ENCODE measurements at regions not wholly inside any gene's neighbourhood (a gene's known extent, or its start where the extent isn't known, plus 50 kb on each side); places are given as distances from the start of the nearest gene placed in this dataset.

GRCh38 chr6:138678168-138678567 lies 95.4 kb upstream of the CCDC28A start:
- H3K36me3 ChIP-seq (ENCODE audit: control insufficient read depth in 1 of 2, insufficient read depth in 2 of 2, low read length in 2 of 2): no peaks in the 10 kb centered on the region
- no peaks in the 10 kb centered on the region for H4K20me1 ChIP-seq (ENCODE audit: insufficient read depth)
- no peaks in the 10 kb centered on the region for H3K9me2 ChIP-seq (ENCODE audit: insufficient read depth)
- CTCF ChIA-PET: no interaction called here
- H3K4me2 ChIP-seq (ENCODE audit: low read length): no peak overlapping the region
- RAD21 ChIA-PET (ENCODE audit: low non-redundant PET in 1 of 2, low total read pairs in 2 of 2, uncharacterized antibody in 2 of 2, unreplicated experiment in 2 of 2): no interaction called here
- ATAC-seq: no peak
- POLR2A ChIA-PET: no interaction called here
- no peak overlapping the region for H3K4me3 ChIP-seq (replicated peaks in 1 of 2; ENCODE audit: low read depth in 1 of 2, low read length in 2 of 2)
- BruUV-seq (replicated peaks): no TSS peak
- no peak overlapping the region for H3K9ac ChIP-seq (ENCODE audit: low read length)
- H3K9me3 ChIP-seq (ENCODE audit: control insufficient read depth in 1 of 2, insufficient read depth in 1 of 2, low read depth in 1 of 2, low read length in 2 of 2): no peaks in the 10 kb centered on the region
- H2AFZ ChIP-seq (ENCODE audit: low read depth, low read length, poor library complexity, severe bottlenecking): no peak overlapping the region
- DNase-seq (ENCODE audit: low read depth, low spot score): no peak
- TF ChIP-seq CEBPB (IDR thresholded peaks at IDR 0.05; ENCODE audit: low read depth): no peak
- TF ChIP-seq ATF3 (IDR thresholded peaks at IDR 0.05): no peak
- TF ChIP-seq YY1 (IDR thresholded peaks at IDR 0.05; ENCODE audit: extremely low read depth, insufficient replicate concordance, low read depth, low read length): no peak
- TF ChIP-seq RAD21 (IDR thresholded peaks at IDR 0.05; ENCODE audit: low read depth): no peak
- no peak for TF ChIP-seq POLR2AphosphoS5 (IDR thresholded peaks at IDR 0.05; ENCODE audit: low read depth, low read length)
- no peak for TF ChIP-seq CBX3 (IDR thresholded peaks at IDR 0.05; ENCODE audit: low read depth)
- no peak for TF ChIP-seq ELF1 (IDR thresholded peaks at IDR 0.05; ENCODE audit: borderline replicate concordance, low read depth)
- TF ChIP-seq EZH2 (IDR thresholded peaks at IDR 0.05): no peak
- no peak for TF ChIP-seq ZFX (IDR thresholded peaks at IDR 0.05)
- TF ChIP-seq SIN3A (IDR thresholded peaks at IDR 0.05; ENCODE audit: low read depth): no peak
- TF ChIP-seq FOSL1 (IDR thresholded peaks at IDR 0.05; ENCODE audit: low read depth): no peak
- no peak for TF ChIP-seq TCF7L2 (IDR thresholded peaks at IDR 0.05; ENCODE audit: borderline replicate concordance, extremely low read depth, insufficient read depth, insufficient read length)
- no peak for TF ChIP-seq EZH2phosphoT487 (IDR thresholded peaks at IDR 0.05; ENCODE audit: borderline replicate concordance)
- TF ChIP-seq MAX (IDR thresholded peaks at IDR 0.05): no peak
- no peak for TF ChIP-seq JUND (IDR thresholded peaks at IDR 0.05)
- TF ChIP-seq SP1 (IDR thresholded peaks at IDR 0.05; ENCODE audit: low read depth): no peak
- TF ChIP-seq ZNF274 (IDR thresholded peaks at IDR 0.05; ENCODE audit: low read depth, low read length): no peak
- H3K79me2 ChIP-seq (ENCODE audit: insufficient read depth, low read length): peaks cover 25% of the 10 kb centered on the region
- H3K27me3 ChIP-seq (ENCODE audit: insufficient read depth, low read length): no peaks in the 10 kb centered on the region
- H3K27ac ChIP-seq (ENCODE audit: low read depth, low read length): no peak overlapping the region
- peaks cover 3 to 9% of the 10 kb centered on the region in 2 experiments; a peak in 3 of 4 replicates for H3K4me1 ChIP-seq (ENCODE audit: control insufficient read depth in 1 of 2, insufficient read depth in 2 of 2, low read length in 2 of 2)
- intact Hi-C loops (cut with micrococcal nuclease): no loop called here
